Left ventricle myocardium inferior (tissue), 1 donor: ENCODE measurements at regions not wholly inside any gene's neighbourhood (a gene's known extent, or its start where the extent isn't known, plus 50 kb on each side); places are given as distances from the start of the nearest gene placed in this dataset.

Experiments
- DNase-seq: peaks from one replicate; pipeline ENCODE4 v3.0.0-alpha.2; 2020
- H3K27ac ChIP-seq: fragments of 200-600 bp; replicated peaks from 2 replicates; pipeline ENCODE4 v1.8.0; 2021
- H3K27me3 ChIP-seq: fragments of 200-600 bp; 2 replicates; pipeline ENCODE4 v1.8.0; 2021; ENCODE audit warnings: low read depth
- H3K36me3 ChIP-seq: fragments of 200-600 bp; 2 replicates; pipeline ENCODE4 v1.8.0; 2021
- H3K4me1 ChIP-seq: fragments of 200-600 bp; 2 replicates; pipeline ENCODE4 v1.8.0; 2021
- H3K4me3 ChIP-seq: fragments of 200-600 bp; 2 replicates; pipeline ENCODE4 v1.8.0; 2021; ENCODE audit warnings: mild to moderate bottlenecking, moderate library complexity
- H3K9me3 ChIP-seq: fragments of 200-600 bp; replicated peaks from 2 replicates; pipeline ENCODE4 v1.8.0; 2021
- intact Hi-C: fragments of 100-400 bp; cut with micrococcal nuclease; formaldehyde crosslinking; loops from one replicate; pipeline ENCODE4 v1.11.0; 2022
- TF ChIP-seq, protein P1 (sequence below): fragments of 200-600 bp; IDR thresholded peaks from 2 replicates; pipeline ENCODE4 v1.8.0; 2021; ENCODE audit warnings: antibody characterized with exemption, mild to moderate bottlenecking, borderline replicate concordance
- donor health status: DM: no; HTN: yes; CAD: no; lungs with severe emphysema.

DNA sequence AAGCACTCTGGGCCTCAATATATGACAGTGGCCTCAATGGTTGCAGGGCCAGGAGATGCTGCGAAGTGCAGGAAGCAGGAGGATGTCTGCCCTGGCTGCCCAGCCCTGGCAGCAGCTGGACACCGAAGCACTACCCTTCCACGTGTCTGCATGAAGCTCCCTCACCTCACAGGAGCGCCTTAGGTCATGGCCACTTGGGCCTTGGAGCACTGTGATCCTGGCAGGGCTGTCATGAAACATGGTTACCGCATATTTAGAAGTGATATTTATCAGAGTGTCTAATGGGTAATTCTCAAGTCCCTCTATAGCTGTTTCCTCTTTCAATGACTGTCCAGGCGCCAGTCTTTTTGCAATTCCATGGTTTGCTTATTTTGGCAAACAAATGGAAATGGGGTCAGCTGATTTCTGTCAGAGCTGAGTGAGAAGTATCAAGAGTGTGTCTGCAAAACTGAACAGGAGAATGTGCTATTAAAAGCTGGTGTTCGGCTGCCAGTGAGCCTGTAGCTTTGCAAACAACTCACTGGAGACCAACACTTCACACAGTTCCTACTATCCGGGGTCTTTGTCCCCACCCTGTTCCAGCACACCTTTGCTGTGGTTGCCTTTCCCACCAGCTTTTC lies 285.9 kb downstream of the KIF4B start:
- H3K27me3 ChIP-seq = no peaks in the 10 kb centered on the region
- peak; percentile 28 for DNase-seq
- H3K9me3 ChIP-seq = peaks cover 2% of the 10 kb centered on the region
- H3K36me3 ChIP-seq = no peaks in the 10 kb centered on the region
- H3K4me1 ChIP-seq = peaks cover 10% of the 10 kb centered on the region
- peak overlapping the region; percentile 81 for H3K27ac ChIP-seq
- TF ChIP-seq, protein P1, sequence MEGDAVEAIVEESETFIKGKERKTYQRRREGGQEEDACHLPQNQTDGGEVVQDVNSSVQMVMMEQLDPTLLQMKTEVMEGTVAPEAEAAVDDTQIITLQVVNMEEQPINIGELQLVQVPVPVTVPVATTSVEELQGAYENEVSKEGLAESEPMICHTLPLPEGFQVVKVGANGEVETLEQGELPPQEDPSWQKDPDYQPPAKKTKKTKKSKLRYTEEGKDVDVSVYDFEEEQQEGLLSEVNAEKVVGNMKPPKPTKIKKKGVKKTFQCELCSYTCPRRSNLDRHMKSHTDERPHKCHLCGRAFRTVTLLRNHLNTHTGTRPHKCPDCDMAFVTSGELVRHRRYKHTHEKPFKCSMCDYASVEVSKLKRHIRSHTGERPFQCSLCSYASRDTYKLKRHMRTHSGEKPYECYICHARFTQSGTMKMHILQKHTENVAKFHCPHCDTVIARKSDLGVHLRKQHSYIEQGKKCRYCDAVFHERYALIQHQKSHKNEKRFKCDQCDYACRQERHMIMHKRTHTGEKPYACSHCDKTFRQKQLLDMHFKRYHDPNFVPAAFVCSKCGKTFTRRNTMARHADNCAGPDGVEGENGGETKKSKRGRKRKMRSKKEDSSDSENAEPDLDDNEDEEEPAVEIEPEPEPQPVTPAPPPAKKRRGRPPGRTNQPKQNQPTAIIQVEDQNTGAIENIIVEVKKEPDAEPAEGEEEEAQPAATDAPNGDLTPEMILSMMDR = no peak
- H3K4me3 ChIP-seq = no peak overlapping the region
- intact Hi-C loops = no loop called here

DNA sequence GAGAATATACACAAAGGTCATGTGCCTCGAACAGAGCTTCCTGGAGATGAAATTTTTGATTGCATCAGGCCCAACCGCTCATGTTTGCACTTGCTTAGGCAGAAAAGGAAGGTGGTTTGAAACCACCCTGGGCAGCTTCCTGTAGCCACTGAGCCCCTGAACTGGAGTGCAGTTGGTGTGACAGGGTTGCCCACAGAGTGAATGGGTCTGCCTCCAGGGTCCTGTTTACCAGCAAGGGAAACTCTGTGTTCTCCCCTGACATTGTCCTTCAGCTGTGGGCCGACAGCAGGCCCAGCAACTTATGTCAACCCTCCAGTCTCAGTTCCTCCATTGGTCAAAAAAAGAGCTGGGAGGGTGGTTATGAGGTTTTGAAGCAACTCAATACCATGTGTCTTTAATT lies 289.6 kb downstream of the KIF4B start:
- H3K9me3 ChIP-seq = peaks cover 2% of the 10 kb centered on the region
- H3K4me1 ChIP-seq = peaks cover 10% of the 10 kb centered on the region
- no peak overlapping the region for H3K27ac ChIP-seq
- no peak for DNase-seq
- intact Hi-C loops = no loop called here
- H3K36me3 ChIP-seq = no peaks in the 10 kb centered on the region
- no peak overlapping the region for H3K4me3 ChIP-seq
- no peaks in the 10 kb centered on the region for H3K27me3 ChIP-seq
- TF ChIP-seq, protein P1 = no peak

DNA sequence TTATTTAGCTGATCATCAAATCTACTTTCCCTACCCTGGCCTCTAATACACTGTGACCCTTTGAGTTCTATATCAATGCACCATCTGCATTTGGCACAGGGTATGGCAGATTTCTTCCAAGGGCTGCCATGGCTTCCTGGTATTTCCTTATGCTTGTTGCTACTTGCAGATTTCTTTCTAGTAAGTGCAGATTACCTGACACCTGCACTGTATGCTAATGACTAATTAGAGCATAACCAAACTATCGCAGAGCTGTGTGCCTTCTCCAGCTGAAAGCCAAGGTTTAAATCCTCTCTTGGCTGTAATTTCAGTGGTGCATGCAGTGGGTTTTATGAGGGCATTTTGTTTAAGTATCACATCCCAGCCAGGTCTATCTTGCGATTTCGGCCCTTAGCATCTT lies 293.7 kb downstream of the KIF4B start:
- TF ChIP-seq, protein P1 = no peak
- Histone ChIP-seq H3K36me3 (no peaks in the 10 kb centered on the region), H3K27me3 (no peaks in the 10 kb centered on the region), H3K9me3 (no peaks in the 10 kb centered on the region), H3K4me1 (no peaks in the 10 kb centered on the region), H3K4me3 (no peak overlapping the region), H3K27ac (no peak overlapping the region)
- intact Hi-C loops = no loop called here
- no peak for DNase-seq

DNA sequence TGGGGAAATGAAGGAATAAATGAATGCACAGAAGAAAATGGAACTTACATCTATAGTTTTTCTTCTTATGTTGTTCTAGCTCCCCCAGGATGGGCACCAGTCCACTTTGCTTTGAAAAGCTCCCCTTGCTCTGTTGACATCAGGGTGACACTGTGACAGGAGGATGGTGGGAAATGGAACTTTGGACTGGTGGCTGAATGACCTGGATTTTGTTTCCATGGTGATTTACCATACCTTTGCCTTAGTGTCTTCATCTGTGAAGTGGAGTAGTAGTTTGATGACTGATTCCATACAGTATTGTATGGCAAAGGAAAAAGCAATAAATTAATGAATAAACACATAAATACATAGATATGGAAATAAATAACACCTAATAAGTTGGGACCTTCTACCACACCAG lies 294.7 kb downstream of the KIF4B start:
- TF ChIP-seq, protein P1 = no peak
- H3K27me3 ChIP-seq = no peaks in the 10 kb centered on the region
- no peak overlapping the region for H3K4me3 ChIP-seq
- no peaks in the 10 kb centered on the region for H3K9me3 ChIP-seq
- intact Hi-C loops = no loop called here
- no peak overlapping the region for H3K27ac ChIP-seq
- no peaks in the 10 kb centered on the region for H3K4me1 ChIP-seq
- H3K36me3 ChIP-seq = no peaks in the 10 kb centered on the region
- no peak for DNase-seq

DNA sequence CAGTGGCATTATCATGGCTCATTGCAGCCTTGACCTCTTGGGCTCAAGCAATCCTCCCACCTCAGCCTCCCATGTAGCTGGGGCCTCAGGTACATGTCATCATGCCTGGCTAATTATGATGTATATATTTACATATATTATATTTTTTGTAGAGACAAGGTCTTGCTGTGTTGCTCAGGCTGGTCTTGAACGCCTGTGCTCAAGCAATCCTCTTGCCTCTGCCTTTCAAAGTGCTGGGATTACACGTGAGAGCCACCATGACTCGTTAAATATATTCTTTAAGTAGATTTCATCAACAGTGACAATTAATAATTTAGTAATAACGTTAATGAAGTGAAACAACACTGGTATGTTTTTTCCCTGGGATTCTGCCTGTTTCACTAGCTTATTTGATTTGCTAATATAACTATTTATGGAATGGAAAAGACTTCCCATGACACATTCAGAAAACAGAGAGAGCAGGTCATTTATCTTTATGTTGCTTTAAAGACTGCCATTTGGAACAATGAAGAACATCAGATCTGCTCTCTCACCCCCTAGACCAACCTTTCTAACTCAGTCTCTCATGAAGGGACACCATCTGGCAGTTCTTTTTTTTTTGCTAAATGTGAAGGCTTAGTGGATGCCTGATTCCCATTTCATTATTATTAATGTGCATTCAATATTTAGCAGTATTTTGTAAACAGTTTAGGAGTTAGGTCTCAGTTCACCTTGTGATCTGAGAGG lies 295.6 kb downstream of the KIF4B start:
- Histone ChIP-seq H3K27me3 (no peaks in the 10 kb centered on the region), H3K27ac (no peak overlapping the region), H3K4me3 (no peak overlapping the region), H3K9me3 (no peaks in the 10 kb centered on the region), H3K36me3 (no peaks in the 10 kb centered on the region), H3K4me1 (no peaks in the 10 kb centered on the region)
- TF ChIP-seq, protein P1 = no peak
- intact Hi-C loops = no loop called here
- no peak for DNase-seq
